Ishikawa (cell line): ENCODE measurements at regions not wholly inside any gene's neighbourhood (a gene's known extent, or its start where the extent isn't known, plus 50 kb on each side); places are given as distances from the start of the nearest gene placed in this dataset.

Experiments
- CEBPB ChIP-seq: IDR thresholded peaks from 2 replicates; pipeline ENCODE4 v1.6.1; 2012
- CREB1 ChIP-seq: IDR thresholded peaks from 2 replicates; pipeline ENCODE4 v1.6.1; 2012; ENCODE audit warnings: low read depth
- EGR1 ChIP-seq: IDR thresholded peaks from 2 replicates; pipeline ENCODE4 v1.6.1; 2012
- EP300 ChIP-seq: IDR thresholded peaks from 2 replicates; pipeline ENCODE4 v1.6.1; 2012; ENCODE audit warnings: borderline replicate concordance
- FOXM1 ChIP-seq: IDR thresholded peaks from 2 replicates; pipeline ENCODE4 v1.6.1; 2012; ENCODE audit warnings: low read depth, borderline replicate concordance
- NFIC ChIP-seq: IDR thresholded peaks from 2 replicates; pipeline ENCODE4 v1.6.1; 2012
- RAD21 ChIP-seq: IDR thresholded peaks from 2 replicates; pipeline ENCODE4 v1.6.1; 2012; ENCODE audit warnings: low read depth
- TAF1 ChIP-seq: IDR thresholded peaks from 2 replicates; pipeline ENCODE4 v1.6.1; 2012; ENCODE audit warnings: low read depth, mild to moderate bottlenecking
- TCF12 ChIP-seq: IDR thresholded peaks from 2 replicates; pipeline ENCODE4 v1.6.1; 2012; ENCODE audit warnings: low read depth
- TEAD4 ChIP-seq: IDR thresholded peaks from 2 replicates; pipeline ENCODE4 v1.6.1; 2012
- YY1 ChIP-seq: IDR thresholded peaks from 2 replicates; pipeline ENCODE4 v1.6.1; 2012; ENCODE audit warnings: low read depth
- ZBTB7A ChIP-seq: IDR thresholded peaks from 2 replicates; pipeline ENCODE4 v1.6.1; 2012; ENCODE audit warnings: low read depth
- TF ChIP-seq, protein P1 (sequence below): IDR thresholded peaks from 2 replicates; pipeline ENCODE4 v1.6.1; 2012
- TF ChIP-seq, protein P2 (sequence below): IDR thresholded peaks from 2 replicates; pipeline ENCODE4 v1.6.1; 2012; ENCODE audit warnings: low read depth, mild to moderate bottlenecking
- TF ChIP-seq, protein P3 (sequence below): IDR thresholded peaks from 2 replicates; pipeline ENCODE4 v1.6.1; 2012

DNA sequence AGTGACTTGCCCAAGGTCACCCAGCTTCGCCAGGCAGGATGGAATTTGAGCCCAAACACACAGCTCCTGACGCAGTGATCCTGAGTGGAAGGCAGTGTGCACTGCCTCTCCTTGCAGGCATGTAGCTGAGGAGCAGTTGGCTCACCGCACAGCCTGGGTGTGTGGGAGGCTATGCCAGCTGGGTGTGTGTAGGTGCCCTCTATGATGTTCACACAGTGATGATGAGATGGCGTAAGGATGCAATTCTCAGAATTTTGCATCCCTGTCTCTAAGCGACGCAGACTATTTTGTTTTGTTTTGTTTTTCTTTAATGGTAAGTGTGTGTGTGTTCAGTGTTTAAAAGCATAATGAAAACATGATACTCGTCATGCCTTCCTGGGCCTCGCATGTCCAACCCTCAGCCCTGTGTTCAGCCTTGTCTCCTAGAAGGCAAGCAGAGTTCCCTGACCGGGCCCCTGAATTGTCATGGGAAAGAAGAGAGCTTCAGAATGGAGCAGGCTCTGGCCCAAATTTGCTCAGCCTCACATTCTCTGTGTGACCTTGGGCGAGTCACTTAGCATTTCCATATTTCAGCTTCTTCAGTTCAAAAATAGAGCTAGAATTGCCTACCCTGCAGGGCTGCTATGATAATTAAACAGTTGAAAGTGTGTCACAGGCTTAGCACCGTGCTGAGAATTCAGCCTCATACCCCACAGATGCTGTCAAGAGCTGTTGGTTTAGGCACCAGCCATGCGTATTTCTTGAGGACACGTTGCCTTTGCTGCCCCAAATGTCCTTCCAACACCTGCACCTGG, 603.6 kb upstream of the RAB6C start:
- TF ChIP-seq TAF1 (no peak), EGR1 (no peak), TEAD4 (no peak)
- TF ChIP-seq, protein P1, sequence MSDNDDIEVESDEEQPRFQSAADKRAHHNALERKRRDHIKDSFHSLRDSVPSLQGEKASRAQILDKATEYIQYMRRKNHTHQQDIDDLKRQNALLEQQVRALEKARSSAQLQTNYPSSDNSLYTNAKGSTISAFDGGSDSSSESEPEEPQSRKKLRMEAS = no peak
- TF ChIP-seq, protein P2, sequence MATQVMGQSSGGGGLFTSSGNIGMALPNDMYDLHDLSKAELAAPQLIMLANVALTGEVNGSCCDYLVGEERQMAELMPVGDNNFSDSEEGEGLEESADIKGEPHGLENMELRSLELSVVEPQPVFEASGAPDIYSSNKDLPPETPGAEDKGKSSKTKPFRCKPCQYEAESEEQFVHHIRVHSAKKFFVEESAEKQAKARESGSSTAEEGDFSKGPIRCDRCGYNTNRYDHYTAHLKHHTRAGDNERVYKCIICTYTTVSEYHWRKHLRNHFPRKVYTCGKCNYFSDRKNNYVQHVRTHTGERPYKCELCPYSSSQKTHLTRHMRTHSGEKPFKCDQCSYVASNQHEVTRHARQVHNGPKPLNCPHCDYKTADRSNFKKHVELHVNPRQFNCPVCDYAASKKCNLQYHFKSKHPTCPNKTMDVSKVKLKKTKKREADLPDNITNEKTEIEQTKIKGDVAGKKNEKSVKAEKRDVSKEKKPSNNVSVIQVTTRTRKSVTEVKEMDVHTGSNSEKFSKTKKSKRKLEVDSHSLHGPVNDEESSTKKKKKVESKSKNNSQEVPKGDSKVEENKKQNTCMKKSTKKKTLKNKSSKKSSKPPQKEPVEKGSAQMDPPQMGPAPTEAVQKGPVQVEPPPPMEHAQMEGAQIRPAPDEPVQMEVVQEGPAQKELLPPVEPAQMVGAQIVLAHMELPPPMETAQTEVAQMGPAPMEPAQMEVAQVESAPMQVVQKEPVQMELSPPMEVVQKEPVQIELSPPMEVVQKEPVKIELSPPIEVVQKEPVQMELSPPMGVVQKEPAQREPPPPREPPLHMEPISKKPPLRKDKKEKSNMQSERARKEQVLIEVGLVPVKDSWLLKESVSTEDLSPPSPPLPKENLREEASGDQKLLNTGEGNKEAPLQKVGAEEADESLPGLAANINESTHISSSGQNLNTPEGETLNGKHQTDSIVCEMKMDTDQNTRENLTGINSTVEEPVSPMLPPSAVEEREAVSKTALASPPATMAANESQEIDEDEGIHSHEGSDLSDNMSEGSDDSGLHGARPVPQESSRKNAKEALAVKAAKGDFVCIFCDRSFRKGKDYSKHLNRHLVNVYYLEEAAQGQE = no peak

DNA sequence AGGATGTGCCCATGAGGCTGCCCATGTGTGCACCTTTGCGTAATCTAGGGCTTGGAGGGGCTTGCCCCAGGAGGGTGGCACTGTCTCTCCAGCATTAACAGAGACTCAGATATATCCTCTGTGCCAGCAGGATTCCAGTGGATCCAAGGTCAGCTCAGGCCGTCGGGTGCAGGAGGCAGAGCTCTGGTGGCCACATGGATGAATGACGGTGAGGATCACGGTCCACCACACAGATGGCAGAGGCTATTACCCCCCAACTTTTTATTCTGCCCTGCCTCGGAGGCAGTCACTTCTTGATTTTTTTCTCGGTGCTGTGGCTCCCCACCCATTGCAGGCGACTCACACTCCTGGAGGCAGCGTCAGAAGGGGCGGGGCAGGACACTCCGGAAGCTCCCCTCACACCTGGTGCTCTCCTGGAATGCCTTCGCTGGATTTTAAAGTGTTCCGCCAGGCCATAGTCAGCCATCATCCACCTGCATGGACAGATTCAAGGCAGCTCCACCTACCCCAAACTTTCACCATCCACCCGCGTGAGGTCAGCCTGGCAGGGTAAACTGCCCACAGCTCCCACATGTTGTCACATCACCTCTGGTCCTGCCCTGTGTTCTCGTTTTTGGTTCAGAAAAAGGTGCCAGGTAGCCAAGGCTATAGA, 602.9 kb upstream of the RAB6C start:
- TF ChIP-seq, protein P3, sequence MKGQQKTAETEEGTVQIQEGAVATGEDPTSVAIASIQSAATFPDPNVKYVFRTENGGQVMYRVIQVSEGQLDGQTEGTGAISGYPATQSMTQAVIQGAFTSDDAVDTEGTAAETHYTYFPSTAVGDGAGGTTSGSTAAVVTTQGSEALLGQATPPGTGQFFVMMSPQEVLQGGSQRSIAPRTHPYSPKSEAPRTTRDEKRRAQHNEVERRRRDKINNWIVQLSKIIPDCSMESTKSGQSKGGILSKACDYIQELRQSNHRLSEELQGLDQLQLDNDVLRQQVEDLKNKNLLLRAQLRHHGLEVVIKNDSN = no peak
- TF ChIP-seq YY1 (no peak), EGR1 (no peak), FOXM1 (no peak), TCF12 (no peak), TAF1 (no peak), RAD21 (no peak), CEBPB (no peak), TEAD4 (no peak), ZBTB7A (no peak), EP300 (no peak), NFIC (no peak)
- TF ChIP-seq, protein P1 = no peak
- TF ChIP-seq, protein P2 = no peak

DNA sequence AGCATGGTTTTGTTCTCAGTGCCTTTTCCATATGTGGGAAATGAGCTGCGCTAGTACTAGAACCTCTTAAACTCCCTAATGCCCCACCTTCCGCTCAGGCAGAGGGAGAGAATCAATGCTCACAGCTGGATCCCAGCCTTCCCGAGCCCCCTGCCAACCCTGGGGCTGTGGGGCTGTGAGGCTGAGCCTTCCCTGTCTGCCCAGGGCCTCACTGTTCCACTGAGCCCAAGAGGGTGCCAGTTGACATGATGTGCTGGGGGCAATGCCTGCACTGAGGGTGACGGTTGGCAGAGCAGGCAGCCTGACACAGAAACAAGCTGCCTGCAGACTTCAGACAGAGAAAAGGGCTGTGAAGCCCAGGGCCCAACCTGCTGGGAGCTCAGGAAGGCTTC, 602.4 kb upstream of the RAB6C start:
- no peak for TF ChIP-seq CEBPB
- no peak for TF ChIP-seq YY1
- no peak for TF ChIP-seq CREB1
- TF ChIP-seq, protein P3 = no peak
- TF ChIP-seq TAF1 = no peak
- no peak for TF ChIP-seq NFIC

DNA sequence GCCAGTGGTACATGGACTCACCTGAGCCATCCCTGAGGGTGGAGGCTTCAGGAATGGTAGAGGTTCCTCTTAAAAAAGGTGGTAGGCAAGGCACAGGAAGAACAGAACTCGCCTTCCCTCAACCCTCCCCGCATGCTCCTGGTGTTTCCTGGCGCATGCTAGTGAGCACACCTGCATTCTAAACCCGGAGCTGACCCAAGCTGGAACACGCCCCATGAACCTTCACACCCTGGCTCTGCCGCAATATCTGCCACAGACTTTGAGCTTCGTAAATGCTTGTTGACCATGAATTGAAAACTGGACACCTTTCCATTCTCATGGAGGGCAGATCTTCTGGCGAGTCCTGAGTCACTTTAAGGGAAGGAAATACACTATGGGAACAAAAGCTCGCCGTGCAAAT, 601.3 kb upstream of the RAB6C start:
- no peak for TF ChIP-seq RAD21
- TF ChIP-seq, protein P1 = no peak

DNA sequence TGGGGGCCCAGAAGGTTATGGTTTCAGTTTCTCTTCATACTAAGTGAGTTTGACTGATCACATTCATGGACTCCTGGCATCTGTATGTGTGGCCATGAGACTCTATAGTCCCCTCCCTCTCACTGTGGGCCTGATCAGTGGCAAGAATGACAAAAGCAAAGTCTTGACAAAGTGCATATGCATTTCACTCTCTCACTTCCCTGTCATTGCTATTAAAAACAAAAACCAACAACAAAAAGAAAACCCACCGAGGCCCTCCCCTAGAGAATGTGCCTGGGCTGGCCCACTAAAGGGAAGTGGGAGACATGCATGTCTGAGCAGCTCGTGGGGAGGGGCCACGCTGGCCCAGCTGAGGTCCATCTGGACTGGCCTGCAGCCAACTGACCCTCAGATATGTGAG, 600.1 kb upstream of the RAB6C start:
- TF ChIP-seq, protein P1 = no peak
- TF ChIP-seq TCF12 = no peak
- TF ChIP-seq, protein P2 = no peak
- no peak for TF ChIP-seq CREB1
- TF ChIP-seq RAD21 = no peak
- TF ChIP-seq NFIC = no peak
- no peak for TF ChIP-seq EP300
- TF ChIP-seq, protein P3 = no peak
- no peak for TF ChIP-seq EGR1
- TF ChIP-seq TEAD4 = no peak
- TF ChIP-seq FOXM1 = no peak
- no peak for TF ChIP-seq CEBPB
- TF ChIP-seq TAF1 = no peak
- no peak for TF ChIP-seq YY1
- TF ChIP-seq ZBTB7A = no peak
